NCI-H2107 treated with DMSO at 0.1 percent for 48 hours (cell line): ENCODE measurements at regions not wholly inside any gene's neighbourhood (a gene's known extent, or its start where the extent isn't known, plus 50 kb on each side); places are given as distances from the start of the nearest gene placed in this dataset.

Source experiments
- DNase-seq: peaks from one replicate; lab custom pipeline; 2025; ENCODE audit not compliant: unreplicated experiment; lab: John Stamatoyannopoulos, UW

- no peak for DNase-seq
Measured at GRCh38 chr6:110033101-110033500, 55.0 kb downstream of the GPR6 start.

- no peak for DNase-seq
Measured at GRCh38 chr6:110033749-110034666, 55.9 kb downstream of the GPR6 start.

- no peak for DNase-seq
Measured at GRCh38 chr6:110034667-110035036, 56.5 kb downstream of the GPR6 start.

GRCh38 chr6:110035321-110035720 is 57.2 kb downstream of the GPR6 start:
- no peak for DNase-seq

GRCh38 chr6:110036408-110037302 is 58.5 kb downstream of the GPR6 start:
- DNase-seq: no peak

- DNase-seq: no peak
Measured at GRCh38 chr6:110037726-110038295, 59.7 kb downstream of the GPR6 start.

DNA sequence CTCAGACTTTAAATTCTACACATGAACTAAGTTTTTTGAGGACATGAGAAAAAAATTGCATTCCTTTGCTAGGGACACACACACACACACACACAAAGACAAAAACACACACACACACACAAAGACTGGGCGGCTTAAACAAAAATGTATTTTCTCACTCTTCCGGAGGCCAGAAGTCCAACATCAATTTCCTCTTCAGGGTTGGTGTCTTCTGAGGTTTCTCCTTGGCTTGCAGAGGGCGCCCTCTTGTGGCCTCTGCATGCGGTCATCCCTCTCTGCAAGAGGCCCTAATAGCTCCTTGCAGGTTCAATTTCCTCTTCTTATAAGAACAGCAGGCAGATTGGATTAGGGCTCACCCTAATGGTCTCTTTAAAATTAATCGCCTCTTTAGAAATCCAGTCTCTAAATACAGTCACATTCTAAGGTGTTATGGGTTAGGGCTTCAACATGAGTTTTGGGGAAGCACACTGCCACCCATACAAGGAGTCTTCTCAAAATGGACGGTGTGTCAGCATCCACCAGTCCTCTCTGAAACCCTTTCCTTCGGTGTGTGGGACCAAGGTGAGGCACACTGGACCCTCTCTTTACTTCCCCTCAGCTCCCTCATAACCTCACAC is 61.4 kb downstream of the GPR6 start:
- peak; percentile 78 for DNase-seq

DNA sequence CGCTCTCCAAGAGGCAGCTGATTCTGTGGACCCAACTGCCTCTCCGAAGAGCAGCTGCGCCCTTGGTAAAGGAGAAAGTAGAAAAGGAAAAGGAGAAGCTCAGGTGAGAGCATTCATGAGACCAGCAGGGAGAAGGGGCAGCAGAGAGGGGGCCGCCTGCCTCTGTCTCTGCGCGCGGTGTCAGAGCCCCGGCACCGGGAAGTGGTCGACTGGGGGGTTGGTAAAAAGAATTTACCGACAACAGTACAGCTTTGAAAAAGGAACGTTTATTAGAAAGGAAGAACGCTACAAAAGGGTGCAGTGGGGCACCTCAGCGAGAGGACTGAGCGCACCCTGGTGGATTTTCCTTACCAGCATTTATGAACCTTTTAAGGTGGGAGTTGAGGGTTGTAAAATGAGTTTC is 61.9 kb downstream of the GPR6 start:
- DNase-seq: peak; percentile 79

GRCh38 chr6:110040716-110041115 is 62.6 kb downstream of the GPR6 start:
- DNase-seq: no peak

GRCh38 chr6:110041126-110041525 is 63.0 kb downstream of the GPR6 start:
- no peak for DNase-seq

DNA sequence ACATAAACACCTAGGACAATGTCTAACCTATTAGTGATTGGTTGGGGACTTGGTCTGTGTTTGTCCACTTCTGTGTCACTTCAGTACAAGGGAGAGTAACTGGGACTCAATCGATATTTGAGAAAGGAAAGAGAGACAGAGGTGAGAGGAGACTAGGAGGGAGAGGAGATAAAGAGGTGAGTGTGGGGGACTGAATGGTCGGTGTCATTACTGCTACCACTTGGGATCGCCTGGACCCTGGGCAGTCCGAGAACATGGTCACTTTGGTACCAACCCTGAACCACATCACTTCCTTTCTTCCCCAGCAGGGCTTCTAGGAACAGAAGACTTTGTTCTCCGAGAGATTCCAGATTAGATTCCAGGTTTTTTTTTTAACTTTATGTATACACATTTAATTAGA is 63.7 kb downstream of the GPR6 start:
- DNase-seq: no peak

GRCh38 chr6:110042670-110043296 is 64.7 kb downstream of the GPR6 start:
- no peak for DNase-seq

DNA sequence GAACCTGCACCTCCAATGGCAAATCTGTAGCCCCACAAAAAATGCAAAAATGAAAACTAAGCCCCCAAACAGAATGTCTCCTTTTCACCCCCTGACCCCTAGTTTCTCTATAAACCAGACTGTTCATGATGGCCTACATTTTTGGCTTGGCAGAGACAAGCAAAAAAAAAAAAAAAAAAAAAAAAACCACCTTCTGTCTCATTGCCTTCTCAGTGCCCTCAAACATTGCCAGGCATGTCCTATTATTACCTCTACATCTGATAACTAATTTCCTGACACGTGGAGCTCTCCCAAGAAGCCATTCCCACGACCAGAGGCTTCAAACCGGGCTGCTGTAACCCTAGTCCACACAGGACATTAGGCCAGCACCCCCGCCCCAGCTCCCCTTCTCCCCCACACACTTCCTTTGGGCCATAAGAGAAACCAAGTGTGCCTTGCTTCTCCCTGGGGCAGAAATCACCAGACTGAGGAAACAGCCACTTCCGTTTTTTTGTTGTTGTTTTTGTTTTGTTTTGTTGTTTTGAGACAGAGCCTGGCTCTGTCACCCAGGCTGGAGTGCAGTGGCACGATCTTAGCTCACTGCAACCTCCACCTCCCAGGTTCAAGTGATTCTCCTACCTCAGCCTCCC is 65.4 kb downstream of the GPR6 start:
- DNase-seq: no peak

GRCh38 chr6:110044096-110044495 is 66.0 kb downstream of the GPR6 start:
- no peak for DNase-seq

DNA sequence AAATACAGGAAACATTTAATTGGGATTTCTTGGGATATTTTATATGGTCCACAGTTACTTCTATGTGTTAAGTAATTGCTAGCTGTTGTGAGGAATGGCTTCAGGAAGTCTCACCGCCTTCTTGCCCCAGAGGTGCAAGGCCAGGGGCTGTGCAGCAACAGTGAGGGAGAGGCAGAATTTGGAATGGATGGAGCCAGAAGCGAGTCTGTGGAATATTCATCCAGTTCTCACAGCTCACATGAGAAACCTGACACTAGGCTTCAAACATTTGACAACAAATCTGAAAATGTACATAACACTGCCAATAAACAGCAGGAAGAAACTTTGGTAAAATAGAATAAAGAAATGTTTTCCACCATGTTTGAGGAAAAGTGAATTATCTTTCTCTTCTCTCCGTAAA is 66.5 kb downstream of the GPR6 start:
- no peak for DNase-seq

- DNase-seq: no peak
Measured at GRCh38 chr6:110048221-110048875, 70.2 kb downstream of the GPR6 start.

DNA sequence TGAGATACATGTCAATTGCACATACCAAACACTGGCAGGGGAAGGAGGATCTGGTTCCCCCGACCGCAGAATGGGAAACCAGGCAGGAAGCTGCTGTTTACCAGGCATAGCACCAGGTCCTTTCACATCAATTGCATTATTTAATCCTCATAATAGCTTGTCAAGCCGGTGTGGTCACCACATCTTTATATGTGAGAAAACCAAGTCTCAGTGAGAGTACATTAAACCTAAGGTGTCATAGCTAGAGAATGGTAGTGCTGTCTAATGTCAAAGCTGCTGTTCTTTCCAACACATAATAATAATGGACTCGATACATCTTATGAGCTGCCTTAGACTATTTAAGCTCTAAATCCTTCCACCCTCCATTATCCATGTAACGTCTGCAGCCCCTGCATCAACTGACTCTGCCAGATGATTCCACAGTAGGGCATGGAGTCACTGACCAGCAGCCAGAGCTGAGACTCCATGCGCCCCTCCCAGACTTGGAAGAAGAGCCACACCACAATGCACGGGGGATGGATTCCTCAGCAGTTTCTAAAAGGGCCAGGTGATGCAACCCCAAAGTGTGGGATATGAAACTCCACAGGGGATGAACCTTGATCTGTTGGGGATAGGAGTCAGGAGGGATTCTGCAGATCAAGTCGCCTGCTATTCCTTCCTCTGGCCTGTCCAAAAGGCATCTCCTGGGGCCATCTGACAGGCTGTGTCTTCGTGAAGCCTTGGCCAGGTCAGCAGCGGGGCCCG is 71.8 kb downstream of the GPR6 start:
- no peak for DNase-seq
